C4-2B (cell line): ENCODE measurements at regions not wholly inside any gene's neighbourhood (a gene's known extent, or its start where the extent isn't known, plus 50 kb on each side); places are given as distances from the start of the nearest gene placed in this dataset.

Source experiments
- CTCF ChIP-seq: fragments of 450-650 bp; conservative IDR thresholded peaks from 2 replicates; pipeline ENCODE4 v1.5.1; 2017; ENCODE audit warnings: mild to moderate bottlenecking
- ZFX ChIP-seq: fragments of 450-650 bp; IDR thresholded peaks from 2 replicates; pipeline ENCODE4 v1.6.1; 2017

GRCh38 chr18:27414682-27415081 lies 229.6 kb upstream of the CHST9 start:
- TF ChIP-seq CTCF (no peak), ZFX (no peak)
